ENCODE measurements at regions not wholly inside any gene's neighbourhood (a gene's known extent, or its start where the extent isn't known, plus 50 kb on each side); places are given as distances from the start of the nearest gene placed in this dataset.

GRCh38 chr6:146915671-146916127 lies 288.5 kb upstream of the STXBP5 start (continued):
- TF ChIP-seq GABPA (IDR thresholded peaks at IDR 0.05 in 1 of 2, conservative IDR thresholded peaks at IDR 0.05 in 1 of 2) (no peak), FOXA1 (IDR thresholded peaks at IDR 0.05) (no peak), RAD21 (IDR thresholded peaks at IDR 0.05) (no peak)

GRCh38 chr6:146916435-146917025 lies 287.7 kb upstream of the STXBP5 start:
- no peak for DNase-seq (ENCODE audit: low spot score)

More at GRCh38 chr6:146916435-146917025, 287.7 kb upstream of the STXBP5 start:
- no peak overlapping the region for H3K4me3 ChIP-seq (ENCODE audit: low read depth in 1 of 3, low read length in 3 of 3)
- no peak overlapping the region for H3K27ac ChIP-seq (ENCODE audit: low read depth in 1 of 2, low read length in 2 of 2)
- H3K9me3 ChIP-seq (ENCODE audit: control insufficient read depth in 4 of 4, low read length in 3 of 4): no peaks in the 10 kb centered on the region
- TF ChIP-seq ATF3 (IDR thresholded peaks at IDR 0.05): no peak
- TF ChIP-seq NR2F2 (IDR thresholded peaks at IDR 0.05): no peak
- no peak for TF ChIP-seq RXRA (IDR thresholded peaks at IDR 0.05)
- no peak for TF ChIP-seq CTCF (IDR thresholded peaks at IDR 0.05; ENCODE audit: low read depth, low read length, missing input control)
- no peak for TF ChIP-seq SP1 (IDR thresholded peaks at IDR 0.05)
- TF ChIP-seq FOXA2 (IDR thresholded peaks at IDR 0.05): no peak
- TF ChIP-seq HNF4G (IDR thresholded peaks at IDR 0.05): no peak
- no peak for TF ChIP-seq EGR1 (IDR thresholded peaks at IDR 0.05; ENCODE audit: low read depth in 2 of 2)
- no peak for TF ChIP-seq MAX (IDR thresholded peaks at IDR 0.05)
- TF ChIP-seq YY1 (IDR thresholded peaks at IDR 0.05): no peak
- TF ChIP-seq REST (IDR thresholded peaks at IDR 0.05): no peak
- no peaks in the 10 kb centered on the region for H3K36me3 ChIP-seq (ENCODE audit: control insufficient read depth in 4 of 4, insufficient read depth in 3 of 4, low read depth in 1 of 4, low read length in 3 of 4)
- H3K27me3 ChIP-seq (ENCODE audit: control insufficient read depth in 4 of 4, insufficient read depth in 4 of 4, low read length in 3 of 4): no peaks in the 10 kb centered on the region
- 74% methylated on average over 3 of the region's 3 CpGs for WGBS
- H3K4me1 ChIP-seq (ENCODE audit: control insufficient read depth in 4 of 4, insufficient read depth in 4 of 4, low read length in 3 of 4): peaks cover 0 to 2% (median 0%) of the 10 kb centered on the region in 4 donors
- H3K9ac ChIP-seq (ENCODE audit: low read depth in 1 of 2, low read length in 2 of 2): no peak overlapping the region
